HEK293T (cell line): ENCODE measurements at regions not wholly inside any gene's neighbourhood (a gene's known extent, or its start where the extent isn't known, plus 50 kb on each side); places are given as distances from the start of the nearest gene placed in this dataset.

ENCODE experiments used
- BHLHE40 ChIP-seq: fragments of 450-650 bp; IDR thresholded peaks from 2 replicates; pipeline ENCODE4 v1.6.1; 2016; ENCODE audit warnings: mild to moderate bottlenecking, moderate library complexity, borderline replicate concordance
- FOXM1 ChIP-seq: fragments of 450-650 bp; IDR thresholded peaks from 2 replicates; pipeline ENCODE4 v1.6.1; 2017; ENCODE audit warnings: mild to moderate bottlenecking, borderline replicate concordance
- NFRKB ChIP-seq: fragments of 450-650 bp; IDR thresholded peaks from 2 replicates; pipeline ENCODE4 v1.6.1; 2016; ENCODE audit warnings: mild to moderate bottlenecking, moderate library complexity
- SP1 ChIP-seq: fragments of 450-650 bp; IDR thresholded peaks from 2 replicates; pipeline ENCODE4 v1.6.1; 2017
- ZNF384 ChIP-seq: fragments of 450-650 bp; IDR thresholded peaks from 2 replicates; pipeline ENCODE4 v1.6.1; 2016
- TF ChIP-seq, protein P1 (sequence below): fragments of 450-650 bp; IDR thresholded peaks from 2 replicates; pipeline ENCODE4 v1.6.1; 2016

- no peak for TF ChIP-seq FOXM1
- TF ChIP-seq ZNF384: no peak
- no peak for TF ChIP-seq NFRKB
- TF ChIP-seq, protein P1, sequence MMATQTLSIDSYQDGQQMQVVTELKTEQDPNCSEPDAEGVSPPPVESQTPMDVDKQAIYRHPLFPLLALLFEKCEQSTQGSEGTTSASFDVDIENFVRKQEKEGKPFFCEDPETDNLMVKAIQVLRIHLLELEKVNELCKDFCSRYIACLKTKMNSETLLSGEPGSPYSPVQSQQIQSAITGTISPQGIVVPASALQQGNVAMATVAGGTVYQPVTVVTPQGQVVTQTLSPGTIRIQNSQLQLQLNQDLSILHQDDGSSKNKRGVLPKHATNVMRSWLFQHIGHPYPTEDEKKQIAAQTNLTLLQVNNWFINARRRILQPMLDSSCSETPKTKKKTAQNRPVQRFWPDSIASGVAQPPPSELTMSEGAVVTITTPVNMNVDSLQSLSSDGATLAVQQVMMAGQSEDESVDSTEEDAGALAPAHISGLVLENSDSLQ: no peak
- no peak for TF ChIP-seq SP1
- no peak for TF ChIP-seq BHLHE40
Measured at GRCh38 chr13:73998631-73999030, 135.6 kb downstream of the KLF12 start.
